ES-I3 (cell line): ENCODE measurements at regions not wholly inside any gene's neighbourhood (a gene's known extent, or its start where the extent isn't known, plus 50 kb on each side); places are given as distances from the start of the nearest gene placed in this dataset.

Experiments
- H3K36me3 ChIP-seq: 2 replicates; pipeline ENCODE4 v1.6.1; 2013; ENCODE audit warnings: mild to moderate bottlenecking, low read length, control low read depth, moderate library complexity; ENCODE audit not compliant: insufficient read depth
- H3K4me1 ChIP-seq: 2 replicates; pipeline ENCODE4 v1.6.1; 2013; ENCODE audit warnings: mild to moderate bottlenecking, control low read depth, low read length; ENCODE audit not compliant: insufficient read depth
- H3K9ac ChIP-seq: 2 replicates; pipeline ENCODE4 v1.6.1; 2013; ENCODE audit warnings: low read depth, mild to moderate bottlenecking, low read length, moderate library complexity
- H3K9me3 ChIP-seq: 2 replicates; pipeline ENCODE4 v1.6.1; 2013; ENCODE audit warnings: mild to moderate bottlenecking, low read length, moderate library complexity; ENCODE audit not compliant: control insufficient read depth, insufficient read depth

GRCh38 chr18:39699340-39699964 lies 2133.9 kb upstream of the CELF4 start:
- no peak overlapping the region for H3K9ac ChIP-seq
- H3K36me3 ChIP-seq, result no peaks in the 10 kb centered on the region
- no peaks in the 10 kb centered on the region for H3K9me3 ChIP-seq
- H3K4me1 ChIP-seq, result peaks cover 4% of the 10 kb centered on the region; the same call in 1 of the 2 replicates

- no peaks in the 10 kb centered on the region for H3K9me3 ChIP-seq
- H3K36me3 ChIP-seq, result no peaks in the 10 kb centered on the region
- peaks cover 4% of the 10 kb centered on the region for H3K4me1 ChIP-seq
- no peak overlapping the region for H3K9ac ChIP-seq
These were observed 2132.8 kb upstream of the CELF4 start for GRCh38 chr18:39698436-39698835.

- H3K9me3 ChIP-seq, result no peaks in the 10 kb centered on the region
- H3K4me1 ChIP-seq, result peaks cover 12% of the 10 kb centered on the region
- H3K36me3 ChIP-seq, result no peaks in the 10 kb centered on the region
- H3K9ac ChIP-seq, result no peak overlapping the region
These were observed 2127.8 kb upstream of the CELF4 start for GRCh38 chr18:39693359-39693758.

GRCh38 chr18:39692367-39693015 lies 2126.9 kb upstream of the CELF4 start:
- Histone ChIP-seq H3K9ac (no peak overlapping the region; the same call in 1 of the 2 replicates), H3K4me1 (peaks cover 12% of the 10 kb centered on the region), H3K9me3 (no peaks in the 10 kb centered on the region), H3K36me3 (no peaks in the 10 kb centered on the region)

GRCh38 chr18:39685303-39685902 lies 2119.8 kb upstream of the CELF4 start:
- no peak overlapping the region for H3K9ac ChIP-seq
- peaks cover 14% of the 10 kb centered on the region; the same call in 1 of the 2 replicates for H3K4me1 ChIP-seq
- H3K9me3 ChIP-seq, result no peaks in the 10 kb centered on the region
- H3K36me3 ChIP-seq, result no peaks in the 10 kb centered on the region

GRCh38 chr18:39681061-39681460 lies 2115.5 kb upstream of the CELF4 start:
- H3K4me1 ChIP-seq, result peaks cover 14% of the 10 kb centered on the region; the same call in 1 of the 2 replicates
- H3K9ac ChIP-seq, result no peak overlapping the region
- no peaks in the 10 kb centered on the region for H3K9me3 ChIP-seq
- no peaks in the 10 kb centered on the region for H3K36me3 ChIP-seq

GRCh38 chr18:39675906-39676305 lies 2110.3 kb upstream of the CELF4 start:
- Histone ChIP-seq H3K9me3 (no peaks in the 10 kb centered on the region), H3K36me3 (no peaks in the 10 kb centered on the region), H3K4me1 (peaks cover 2% of the 10 kb centered on the region; the same call in 1 of the 2 replicates), H3K9ac (no peak overlapping the region)

GRCh38 chr18:39675368-39675767 lies 2109.8 kb upstream of the CELF4 start:
- Histone ChIP-seq H3K36me3 (no peaks in the 10 kb centered on the region), H3K9me3 (no peaks in the 10 kb centered on the region), H3K4me1 (no peaks in the 10 kb centered on the region), H3K9ac (no peak overlapping the region)

GRCh38 chr18:39672171-39672570 lies 2106.6 kb upstream of the CELF4 start:
- H3K9ac ChIP-seq, result no peak overlapping the region
- H3K9me3 ChIP-seq, result no peaks in the 10 kb centered on the region
- no peaks in the 10 kb centered on the region for H3K4me1 ChIP-seq
- H3K36me3 ChIP-seq, result no peaks in the 10 kb centered on the region

GRCh38 chr18:39667905-39668304 lies 2102.3 kb upstream of the CELF4 start:
- Histone ChIP-seq H3K4me1 (no peaks in the 10 kb centered on the region), H3K9me3 (no peaks in the 10 kb centered on the region), H3K36me3 (no peaks in the 10 kb centered on the region), H3K9ac (no peak overlapping the region)

- no peak overlapping the region for H3K9ac ChIP-seq
- no peaks in the 10 kb centered on the region for H3K4me1 ChIP-seq
- no peaks in the 10 kb centered on the region for H3K9me3 ChIP-seq
- H3K36me3 ChIP-seq, result no peaks in the 10 kb centered on the region; the same call in 1 of the 2 replicates
These were observed 2100.9 kb upstream of the CELF4 start for GRCh38 chr18:39666541-39666940.

GRCh38 chr18:39661856-39662366 lies 2096.3 kb upstream of the CELF4 start:
- peaks cover 6% of the 10 kb centered on the region; the same call in 1 of the 2 replicates for H3K4me1 ChIP-seq
- H3K36me3 ChIP-seq, result no peaks in the 10 kb centered on the region; the same call in 1 of the 2 replicates
- H3K9me3 ChIP-seq, result no peaks in the 10 kb centered on the region
- no peak overlapping the region for H3K9ac ChIP-seq

- no peaks in the 10 kb centered on the region; the same call in 1 of the 2 replicates for H3K36me3 ChIP-seq
- H3K9me3 ChIP-seq, result no peaks in the 10 kb centered on the region
- no peak overlapping the region for H3K9ac ChIP-seq
- peaks cover 9% of the 10 kb centered on the region for H3K4me1 ChIP-seq
These were observed 2094.5 kb upstream of the CELF4 start for GRCh38 chr18:39660141-39660540.

GRCh38 chr18:39655341-39655740 lies 2089.7 kb upstream of the CELF4 start:
- no peaks in the 10 kb centered on the region for H3K36me3 ChIP-seq
- peaks cover 9% of the 10 kb centered on the region for H3K4me1 ChIP-seq
- no peaks in the 10 kb centered on the region for H3K9me3 ChIP-seq
- no peak overlapping the region for H3K9ac ChIP-seq

- Histone ChIP-seq H3K4me1 (peaks cover 3% of the 10 kb centered on the region; the same call in 1 of the 2 replicates), H3K9me3 (no peaks in the 10 kb centered on the region), H3K9ac (no peak overlapping the region), H3K36me3 (no peaks in the 10 kb centered on the region)
These were observed 2087.6 kb upstream of the CELF4 start for GRCh38 chr18:39653221-39653620.
